ENCODE measurements at regions not wholly inside any gene's neighbourhood (a gene's known extent, or its start where the extent isn't known, plus 50 kb on each side); places are given as distances from the start of the nearest gene placed in this dataset.

DNA sequence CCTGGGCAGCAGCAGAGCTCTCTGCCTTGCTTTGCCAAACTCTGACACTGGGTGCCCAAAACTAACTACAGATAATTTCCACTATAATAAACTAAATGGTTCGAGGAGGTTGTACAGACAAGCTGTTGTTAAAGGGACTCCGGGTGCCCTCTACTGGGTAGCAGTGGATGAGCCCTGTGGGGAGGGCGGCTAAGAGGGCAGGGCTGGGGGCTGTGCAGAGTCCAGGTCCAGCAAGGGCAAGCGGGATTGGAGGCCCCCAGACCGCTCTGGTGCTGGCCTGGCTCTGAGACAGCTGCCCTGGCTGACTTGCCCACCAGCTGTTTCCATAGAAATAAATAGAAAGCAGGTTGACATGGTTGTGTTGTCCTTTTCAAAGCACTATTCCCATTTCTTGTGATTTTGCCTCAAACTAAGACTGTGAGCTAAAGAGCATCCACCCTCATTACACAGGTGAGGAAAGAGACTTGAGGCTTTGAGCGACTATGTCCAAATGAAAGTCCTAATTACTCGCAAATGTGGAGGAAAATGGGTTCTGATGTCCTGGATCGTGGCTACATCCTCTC is 167.6 kb upstream of the CST7 start:
- TF ChIP-seq POLR2AphosphoS5 (IDR thresholded peaks at IDR 0.05; ENCODE audit: borderline replicate concordance, low read depth, low read length) (no peak), EZH2 (IDR thresholded peaks at IDR 0.05) (no peak), FOXP2 (optimal IDR thresholded peaks at IDR 0.05; ENCODE audit: control extremely low read depth, extremely low read length, insufficient read depth) (no peak)
- DNase-seq (ENCODE audit: low read depth, low spot score), result no peak
- Histone ChIP-seq H3K36me3 (ENCODE audit: insufficient read depth, low read length) (no peaks in the 10 kb centered on the region), H3K9me3 (ENCODE audit: low read depth, low read length) (no peaks in the 10 kb centered on the region), H3K9ac (ENCODE audit: insufficient read length) (no peak overlapping the region), H3K4me3 (no peak overlapping the region), H3K27ac (no peak overlapping the region)

DNA sequence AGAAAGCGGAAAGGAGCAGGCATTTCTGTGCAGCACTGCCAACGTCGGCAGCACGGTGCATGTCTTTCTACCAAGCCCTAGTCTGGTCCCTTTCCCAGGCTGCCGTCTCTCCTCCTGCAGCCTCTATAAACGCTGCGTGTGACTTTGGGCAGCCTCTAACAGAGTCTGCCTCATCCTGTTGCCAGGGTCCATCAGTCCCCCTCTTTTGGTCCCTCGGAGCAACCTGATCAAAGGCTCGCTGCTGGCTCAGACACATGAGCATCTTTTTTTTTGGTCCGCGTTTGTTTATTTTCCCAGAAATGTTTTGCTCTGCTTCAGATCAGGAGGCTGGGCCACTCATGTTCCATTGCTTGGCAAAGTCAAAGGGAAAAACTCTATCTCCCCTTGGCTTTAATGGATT is 166.8 kb upstream of the CST7 start:
- TF ChIP-seq FOXP2 (optimal IDR thresholded peaks at IDR 0.05; ENCODE audit: control extremely low read depth, extremely low read length, insufficient read depth), result no peak
- TF ChIP-seq POLR2AphosphoS5 (IDR thresholded peaks at IDR 0.05; ENCODE audit: borderline replicate concordance, low read depth, low read length), result no peak
- TF ChIP-seq EZH2 (IDR thresholded peaks at IDR 0.05), result no peak
- no peak overlapping the region for H3K27ac ChIP-seq
- H3K4me3 ChIP-seq, result no peak overlapping the region
- H3K9me3 ChIP-seq (ENCODE audit: low read depth, low read length), result no peaks in the 10 kb centered on the region
- DNase-seq (ENCODE audit: low read depth, low spot score), result no peak
- no peak overlapping the region for H3K9ac ChIP-seq (ENCODE audit: insufficient read length)
- no peaks in the 10 kb centered on the region for H3K36me3 ChIP-seq (ENCODE audit: insufficient read depth, low read length)

DNA sequence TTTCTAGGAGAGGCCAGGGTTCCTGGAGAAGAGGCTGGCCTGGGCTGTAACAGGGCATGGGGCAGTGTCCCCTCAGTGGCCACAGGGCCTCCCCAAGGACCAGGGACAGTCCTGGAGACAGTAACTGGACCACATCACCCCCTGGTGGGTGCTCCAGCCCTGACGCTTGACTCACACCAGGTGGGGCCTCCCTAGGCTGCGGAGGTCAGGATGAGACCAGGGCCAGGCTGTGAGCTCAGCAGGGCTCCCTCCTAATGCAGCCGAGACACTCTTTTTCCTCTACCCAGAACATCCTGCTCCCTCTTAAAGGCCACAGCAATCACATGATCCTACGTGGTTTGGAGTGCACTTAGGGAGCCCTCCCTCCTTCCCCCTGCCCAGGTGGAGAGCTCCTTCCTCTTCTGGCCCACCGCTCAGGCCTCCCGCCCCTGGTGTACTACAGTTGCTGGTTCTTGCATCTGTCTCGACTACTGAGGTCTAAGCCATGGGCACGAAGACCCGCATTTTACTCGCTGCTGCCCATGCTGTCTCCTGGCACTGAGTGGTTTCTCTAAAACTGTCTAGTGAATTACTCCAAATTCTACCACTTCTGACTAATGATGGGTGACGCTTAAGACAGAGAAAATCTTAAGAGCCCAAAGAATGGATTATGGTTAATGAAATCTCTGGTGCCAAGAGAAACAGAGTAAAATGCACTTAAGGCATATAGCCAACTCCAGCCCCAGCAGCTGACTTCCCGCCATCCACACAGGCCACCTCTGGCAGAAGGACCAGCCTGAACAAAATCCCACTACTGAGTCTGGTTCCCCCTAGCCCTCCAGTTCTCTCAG is 166.1 kb upstream of the CST7 start:
- no peak overlapping the region for H3K27ac ChIP-seq
- H3K9me3 ChIP-seq (ENCODE audit: low read depth, low read length), result no peaks in the 10 kb centered on the region
- TF ChIP-seq EZH2 (IDR thresholded peaks at IDR 0.05), result no peak
- no peak for TF ChIP-seq POLR2AphosphoS5 (IDR thresholded peaks at IDR 0.05; ENCODE audit: borderline replicate concordance, low read depth, low read length)
- no peak for TF ChIP-seq FOXP2 (optimal IDR thresholded peaks at IDR 0.05; ENCODE audit: control extremely low read depth, extremely low read length, insufficient read depth)
- H3K9ac ChIP-seq (ENCODE audit: insufficient read length), result no peak overlapping the region
- no peak overlapping the region for H3K4me3 ChIP-seq
- no peak for DNase-seq (ENCODE audit: low read depth, low spot score)
- no peaks in the 10 kb centered on the region for H3K36me3 ChIP-seq (ENCODE audit: insufficient read depth, low read length)

- H3K4me3 ChIP-seq, result no peak overlapping the region
- H3K27ac ChIP-seq, result no peak overlapping the region
- H3K9ac ChIP-seq (ENCODE audit: insufficient read length), result no peak overlapping the region
- H3K9me3 ChIP-seq (ENCODE audit: low read depth, low read length), result no peaks in the 10 kb centered on the region
- TF ChIP-seq EZH2 (IDR thresholded peaks at IDR 0.05), result no peak
- TF ChIP-seq POLR2AphosphoS5 (IDR thresholded peaks at IDR 0.05; ENCODE audit: borderline replicate concordance, low read depth, low read length), result no peak
- DNase-seq (ENCODE audit: low read depth, low spot score), result no peak
- no peaks in the 10 kb centered on the region for H3K36me3 ChIP-seq (ENCODE audit: insufficient read depth, low read length)
Observed at GRCh38 chr20:24783631-24784492, 165.2 kb upstream of the CST7 start.

- TF ChIP-seq EZH2 (IDR thresholded peaks at IDR 0.05) (no peak), POLR2AphosphoS5 (IDR thresholded peaks at IDR 0.05; ENCODE audit: borderline replicate concordance, low read depth, low read length) (no peak), FOXP2 (optimal IDR thresholded peaks at IDR 0.05; ENCODE audit: control extremely low read depth, extremely low read length, insufficient read depth) (no peak)
- no peak overlapping the region for H3K9ac ChIP-seq (ENCODE audit: insufficient read length)
- H3K9me3 ChIP-seq (ENCODE audit: low read depth, low read length), result no peaks in the 10 kb centered on the region
- no peak for DNase-seq (ENCODE audit: low read depth, low spot score)
- no peak overlapping the region for H3K4me3 ChIP-seq
- H3K27ac ChIP-seq, result no peak overlapping the region
- H3K36me3 ChIP-seq (ENCODE audit: insufficient read depth, low read length), result no peaks in the 10 kb centered on the region
Observed at GRCh38 chr20:24784607-24785006, 164.5 kb upstream of the CST7 start.

DNA sequence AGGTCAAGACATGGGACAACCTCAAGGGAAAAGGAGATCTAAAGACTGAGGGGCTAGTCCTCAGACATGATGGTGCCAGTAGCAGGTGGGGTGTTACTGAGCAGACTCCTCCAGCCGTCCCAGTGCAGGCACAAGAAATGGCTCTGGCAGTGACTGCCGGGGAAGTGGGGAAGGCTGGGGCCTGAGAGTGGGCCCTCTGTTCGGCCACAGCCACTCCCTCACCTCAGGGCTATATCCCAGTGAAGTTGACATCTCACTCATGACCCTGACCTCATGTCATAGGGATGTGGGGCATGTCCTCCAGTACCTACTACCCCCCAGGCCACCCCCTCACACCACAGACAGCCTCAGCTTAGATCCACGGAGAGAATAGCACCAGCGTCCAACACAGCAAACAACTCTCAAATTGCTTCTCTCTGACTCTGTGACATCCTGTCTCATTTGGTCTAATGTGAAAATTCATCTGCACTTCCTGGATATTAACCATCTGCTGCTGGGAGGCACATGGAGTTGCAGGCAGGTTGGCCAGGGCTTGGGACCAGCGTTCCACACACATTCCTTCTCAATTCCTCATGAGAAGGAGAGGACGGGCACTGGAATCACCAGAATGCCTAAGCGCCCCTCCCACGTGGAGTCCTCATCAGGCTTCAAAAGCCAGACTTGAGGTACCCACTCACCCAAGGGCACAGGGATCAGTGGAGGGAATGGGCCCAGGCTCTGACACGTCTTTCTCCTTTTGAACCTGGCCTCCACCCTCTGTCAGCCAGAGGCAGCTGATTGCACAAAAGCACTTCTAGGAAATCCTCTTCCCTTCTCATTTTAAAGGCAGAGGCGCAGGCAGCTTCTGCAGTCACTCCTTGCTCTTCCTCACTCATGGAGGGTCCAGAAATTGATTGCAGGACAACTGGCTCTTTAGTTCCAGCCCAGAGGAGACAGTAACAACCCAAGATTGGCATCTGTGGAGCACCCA is 163.6 kb upstream of the CST7 start:
- Histone ChIP-seq H3K4me3 (no peak overlapping the region), H3K27ac (no peak overlapping the region), H3K36me3 (ENCODE audit: insufficient read depth, low read length) (no peaks in the 10 kb centered on the region), H3K9me3 (ENCODE audit: low read depth, low read length) (no peaks in the 10 kb centered on the region), H3K9ac (ENCODE audit: insufficient read length) (no peak overlapping the region)
- no peak for DNase-seq (ENCODE audit: low read depth, low spot score)
- TF ChIP-seq FOXP2 (optimal IDR thresholded peaks at IDR 0.05; ENCODE audit: control extremely low read depth, extremely low read length, insufficient read depth) (no peak), EZH2 (IDR thresholded peaks at IDR 0.05) (no peak), POLR2AphosphoS5 (IDR thresholded peaks at IDR 0.05; ENCODE audit: borderline replicate concordance, low read depth, low read length) (no peak)

DNA sequence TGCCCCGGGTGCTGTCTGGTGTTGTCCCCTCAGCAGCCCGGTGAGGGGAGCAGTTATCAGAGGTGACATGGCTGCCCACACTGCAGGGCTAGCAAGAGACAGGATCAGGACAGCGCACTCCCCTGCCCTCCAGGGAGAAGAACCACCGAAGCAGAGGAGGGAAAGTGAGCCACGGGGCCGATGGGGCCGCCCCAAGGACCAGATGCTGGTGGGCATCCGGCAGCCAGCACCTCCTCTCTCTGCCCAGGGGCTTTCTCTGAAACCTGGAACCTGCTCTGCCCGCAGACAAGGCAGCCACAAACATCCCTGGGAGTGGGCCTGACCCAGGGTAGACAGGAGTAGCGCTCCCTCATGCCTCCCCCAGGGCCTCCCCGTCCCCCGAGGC is 163.0 kb upstream of the CST7 start:
- no peak overlapping the region for H3K9ac ChIP-seq (ENCODE audit: insufficient read length)
- no peaks in the 10 kb centered on the region for H3K36me3 ChIP-seq (ENCODE audit: insufficient read depth, low read length)
- no peak for DNase-seq (ENCODE audit: low read depth, low spot score)
- H3K9me3 ChIP-seq (ENCODE audit: low read depth, low read length), result no peaks in the 10 kb centered on the region
- H3K27ac ChIP-seq, result no peak overlapping the region
- H3K4me3 ChIP-seq, result no peak overlapping the region
- TF ChIP-seq POLR2AphosphoS5 (IDR thresholded peaks at IDR 0.05; ENCODE audit: borderline replicate concordance, low read depth, low read length), result no peak

Data from SK-N-MC (cell line).